Neural cell (in vitro differentiated cells): ENCODE measurements at regions not wholly inside any gene's neighbourhood (a gene's known extent, or its start where the extent isn't known, plus 50 kb on each side); places are given as distances from the start of the nearest gene placed in this dataset.

ENCODE experiments used
- H2AFZ ChIP-seq: fragments of 200-600, 300-800 bp; sonication (generic), shearing (Covaris generic); 2 replicates; pipeline ENCODE4 v1.6.0; 2014; ENCODE audit warnings: low read depth, mild to moderate bottlenecking, antibody characterized with exemption, low read length, moderate library complexity
- H3F3A ChIP-seq: fragments of 200-600 bp; shearing (Covaris generic); 2 replicates; pipeline ENCODE4 v1.6.1; 2016; ENCODE audit warnings: mild to moderate bottlenecking, moderate library complexity, mixed read lengths, antibody characterized with exemption, low read length; ENCODE audit not compliant: insufficient read depth, poor library complexity, severe bottlenecking
- H3K27ac ChIP-seq: fragments of 200-600, 300-800 bp; sonication (generic), shearing (Covaris generic); 2 replicates; pipeline ENCODE4 v1.5.1; 2014; ENCODE audit warnings: mild to moderate bottlenecking, low read length, moderate library complexity
- H3K27me3 ChIP-seq: fragments of 300-800, 200-600 bp; sonication (generic), shearing (Covaris generic); 2 replicates; pipeline ENCODE4 v1.6.0; 2014; ENCODE audit warnings: mild to moderate bottlenecking, low read depth, low read length, moderate library complexity; ENCODE audit not compliant: insufficient read depth
- H3K36me3 ChIP-seq: fragments of 300-800, 200-600 bp; sonication (generic), shearing (Covaris generic); 2 replicates; pipeline ENCODE4 v1.5.1; 2014; ENCODE audit warnings: mild to moderate bottlenecking, antibody characterized with exemption, low read length, moderate library complexity; ENCODE audit not compliant: insufficient read depth
- H3K4me2 ChIP-seq: fragments of 300-800, 200-600 bp; sonication (generic), shearing (Covaris generic); 2 replicates; pipeline ENCODE4 v1.6.0; 2014; ENCODE audit warnings: mild to moderate bottlenecking, low read length
- H3K4me3 ChIP-seq: fragments of 300-800, 200-600 bp; sonication (generic), shearing (Covaris generic); 2 replicates; pipeline ENCODE4 v1.5.1; 2014; ENCODE audit warnings: mild to moderate bottlenecking, low read length, moderate library complexity
- H3K79me2 ChIP-seq: fragments of 200-600 bp; shearing (Covaris generic); replicated peaks from 2 replicates; pipeline ENCODE4 v1.6.0; 2014; ENCODE audit warnings: mild to moderate bottlenecking, low read length, moderate library complexity; ENCODE audit not compliant: insufficient read depth
- H3K9ac ChIP-seq: fragments of 300-800, 200-600 bp; sonication (generic), shearing (Covaris generic); 2 replicates; pipeline ENCODE4 v1.6.1; 2016; ENCODE audit warnings: mild to moderate bottlenecking, low read length, mixed read lengths
- H3K9me2 ChIP-seq: fragments of 200-600 bp; shearing (Covaris generic); 2 replicates; pipeline ENCODE4 v1.6.1; 2016; ENCODE audit warnings: mild to moderate bottlenecking, low read length, mixed read lengths; ENCODE audit not compliant: insufficient read depth
- H3K9me3 ChIP-seq: fragments of 200-600, 300-800 bp; sonication (generic), shearing (Covaris generic); 2 replicates; pipeline ENCODE4 v1.6.1; 2016; ENCODE audit warnings: mild to moderate bottlenecking, mixed run types, low read length, moderate library complexity, mixed read lengths
- H4K20me1 ChIP-seq: fragments of 200-600 bp; shearing (Covaris generic); 2 replicates; pipeline ENCODE4 v1.6.1; 2016; ENCODE audit warnings: mild to moderate bottlenecking, mixed run types; ENCODE audit not compliant: insufficient read depth
- CTCF ChIP-seq: fragments of 450-650 bp; IDR thresholded peaks from 2 replicates; pipeline ENCODE4 v1.5.1; 2014; ENCODE audit warnings: antibody characterized with exemption, mild to moderate bottlenecking, moderate library complexity; ENCODE audit not compliant: poor library complexity, severe bottlenecking
- EP300 ChIP-seq: fragments of 450-650 bp; conservative IDR thresholded peaks from 2 replicates; pipeline ENCODE4 v1.6.1; 2014; ENCODE audit warnings: antibody characterized with exemption, mild to moderate bottlenecking, moderate library complexity; ENCODE audit not compliant: poor library complexity, severe bottlenecking
- EZH2 ChIP-seq: fragments of 200-600, 300-800 bp; shearing (Covaris generic), sonication (generic); IDR thresholded peaks from 2 replicates; pipeline ENCODE4 v1.6.1; 2014; ENCODE audit warnings: antibody characterized with exemption, low read length, borderline replicate concordance, mild to moderate bottlenecking; ENCODE audit not compliant: insufficient read depth, poor library complexity, severe bottlenecking
- MXI1 ChIP-seq: fragments of 450-650 bp; conservative IDR thresholded peaks from 2 replicates; pipeline ENCODE4 v1.6.1; 2014; ENCODE audit warnings: antibody characterized with exemption, mild to moderate bottlenecking; ENCODE audit not compliant: poor library complexity, severe bottlenecking
- POLR2AphosphoS5 ChIP-seq: IDR thresholded peaks from 2 replicates; pipeline ENCODE4 v1.6.1; 2012
- RAD21 ChIP-seq: fragments of 450-650 bp; conservative IDR thresholded peaks from 2 replicates; pipeline ENCODE4 v1.6.1; 2014; ENCODE audit warnings: antibody characterized with exemption, mild to moderate bottlenecking, moderate library complexity
- REST ChIP-seq: IDR thresholded peaks from 2 replicates; pipeline ENCODE4 v1.6.1; 2012; ENCODE audit warnings: borderline replicate concordance
- SMC3 ChIP-seq: fragments of 450-650 bp; conservative IDR thresholded peaks from 2 replicates; pipeline ENCODE4 v1.6.1; 2014; ENCODE audit warnings: antibody characterized with exemption, mild to moderate bottlenecking, moderate library complexity; ENCODE audit not compliant: poor library complexity
- TAF1 ChIP-seq: IDR thresholded peaks from 2 replicates; pipeline ENCODE4 v1.6.1; 2012; ENCODE audit warnings: low read depth

- Histone ChIP-seq H3K4me3 (no peak overlapping the region), H3K36me3 (no peaks in the 10 kb centered on the region), H3K9ac (no peak overlapping the region), H3K79me2 (no peaks in the 10 kb centered on the region), H3K9me2 (no peaks in the 10 kb centered on the region), H3F3A (no peaks in the 10 kb centered on the region), H3K4me2 (no peak overlapping the region), H2AFZ (no peak overlapping the region), H3K27ac (no peak overlapping the region), H3K9me3 (no peaks in the 10 kb centered on the region), H3K27me3 (peaks cover 17% of the 10 kb centered on the region), H4K20me1 (no peaks in the 10 kb centered on the region)
- TF ChIP-seq MXI1 (no peak), REST (no peak), EP300 (no peak), EZH2 (no peak), SMC3 (no peak), TAF1 (no peak), POLR2AphosphoS5 (no peak), RAD21 (no peak), CTCF (no peak)
Observed at GRCh38 chrX:120021927-120022326, 55.6 kb downstream of the RHOXF2B start.

GRCh38 chrX:120020305-120020704 lies 57.2 kb downstream of the RHOXF2B start:
- Histone ChIP-seq H3F3A (no peaks in the 10 kb centered on the region), H3K27me3 (peaks cover 33% of the 10 kb centered on the region), H4K20me1 (no peaks in the 10 kb centered on the region)

More at GRCh38 chrX:120020305-120020704, 57.2 kb downstream of the RHOXF2B start:
- Histone ChIP-seq H3K9me3 (no peaks in the 10 kb centered on the region), H3K9ac (no peak overlapping the region), H3K27ac (no peak overlapping the region), H3K36me3 (no peaks in the 10 kb centered on the region), H3K9me2 (no peaks in the 10 kb centered on the region), H3K4me2 (no peak overlapping the region), H2AFZ (no peak overlapping the region), H3K79me2 (no peaks in the 10 kb centered on the region), H3K4me3 (no peak overlapping the region)
- TF ChIP-seq TAF1 = no peak
- no peak for TF ChIP-seq EZH2
- no peak for TF ChIP-seq RAD21
- TF ChIP-seq REST = no peak
- TF ChIP-seq CTCF = no peak
- no peak for TF ChIP-seq POLR2AphosphoS5
